ENCODE measurements at regions not wholly inside any gene's neighbourhood (a gene's known extent, or its start where the extent isn't known, plus 50 kb on each side); places are given as distances from the start of the nearest gene placed in this dataset.

DNA sequence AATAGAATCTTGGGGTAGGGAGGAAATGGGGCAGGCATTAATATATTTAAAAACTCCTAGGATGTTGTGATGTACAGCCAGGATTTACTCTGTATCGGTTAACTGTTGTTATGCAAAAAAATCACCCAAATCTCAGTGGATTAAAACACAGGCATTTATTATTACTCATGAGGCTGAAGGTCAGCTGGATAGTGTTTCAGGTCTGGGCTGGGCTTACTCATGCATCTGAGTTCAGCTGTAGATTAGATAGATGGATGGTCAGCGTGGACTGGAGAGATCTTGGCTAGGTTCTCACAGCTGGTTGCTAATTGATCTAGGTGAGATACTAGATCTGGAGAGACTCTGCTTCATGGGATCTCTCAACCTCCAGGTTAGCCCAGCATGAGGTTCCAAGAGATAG is 131.4 kb downstream of the BTBD3 start:
- TF ChIP-seq, protein P1, sequence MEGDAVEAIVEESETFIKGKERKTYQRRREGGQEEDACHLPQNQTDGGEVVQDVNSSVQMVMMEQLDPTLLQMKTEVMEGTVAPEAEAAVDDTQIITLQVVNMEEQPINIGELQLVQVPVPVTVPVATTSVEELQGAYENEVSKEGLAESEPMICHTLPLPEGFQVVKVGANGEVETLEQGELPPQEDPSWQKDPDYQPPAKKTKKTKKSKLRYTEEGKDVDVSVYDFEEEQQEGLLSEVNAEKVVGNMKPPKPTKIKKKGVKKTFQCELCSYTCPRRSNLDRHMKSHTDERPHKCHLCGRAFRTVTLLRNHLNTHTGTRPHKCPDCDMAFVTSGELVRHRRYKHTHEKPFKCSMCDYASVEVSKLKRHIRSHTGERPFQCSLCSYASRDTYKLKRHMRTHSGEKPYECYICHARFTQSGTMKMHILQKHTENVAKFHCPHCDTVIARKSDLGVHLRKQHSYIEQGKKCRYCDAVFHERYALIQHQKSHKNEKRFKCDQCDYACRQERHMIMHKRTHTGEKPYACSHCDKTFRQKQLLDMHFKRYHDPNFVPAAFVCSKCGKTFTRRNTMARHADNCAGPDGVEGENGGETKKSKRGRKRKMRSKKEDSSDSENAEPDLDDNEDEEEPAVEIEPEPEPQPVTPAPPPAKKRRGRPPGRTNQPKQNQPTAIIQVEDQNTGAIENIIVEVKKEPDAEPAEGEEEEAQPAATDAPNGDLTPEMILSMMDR (IDR thresholded peaks at IDR 0.05), result no peak
- TF ChIP-seq POLR2A (IDR thresholded peaks at IDR 0.05), result no peak
